ENCODE measurements at regions not wholly inside any gene's neighbourhood (a gene's known extent, or its start where the extent isn't known, plus 50 kb on each side); places are given as distances from the start of the nearest gene placed in this dataset.

GRCh38 chr13:44058067-44058466 lies 178.4 kb downstream of the LACC1 start:
- TF ChIP-seq CTCF (conservative IDR thresholded peaks at IDR 0.05; ENCODE audit: low read length) (no peak), EZH2phosphoT487 (IDR thresholded peaks at IDR 0.05; ENCODE audit: borderline replicate concordance, low read depth, low read length) (no peak)

Measured in OCI-LY7 (cell line).